GM23338 (cell line): ENCODE measurements at regions not wholly inside any gene's neighbourhood (a gene's known extent, or its start where the extent isn't known, plus 50 kb on each side); places are given as distances from the start of the nearest gene placed in this dataset.
"Not testable (repeated sequence)": the region's sequence is repeated elsewhere in the genome, so short reads cannot be mapped to it uniquely, and the experiment has no call there.

ENCODE experiments used
- CREB1 ChIP-seq: fragments of 250-450 bp; sonication (Bioruptor Pico); IDR thresholded peaks from 2 replicates; pipeline ENCODE4 v1.5.0; 2020; ENCODE audit warnings: low read depth, mild to moderate bottlenecking, moderate library complexity
- EZH2 ChIP-seq: fragments of 200-600 bp; sonication (generic); IDR thresholded peaks from one replicate; pipeline ENCODE4 v1.8.0; 2017; ENCODE audit warnings: antibody characterized with exemption, mild to moderate bottlenecking, low read depth; ENCODE audit not compliant: unreplicated experiment
- EZH2phosphoT487 ChIP-seq: fragments of 200-600 bp; sonication (generic); IDR thresholded peaks from one replicate; pipeline ENCODE4 v1.8.1; 2018; ENCODE audit warnings: antibody characterized with exemption; ENCODE audit not compliant: unreplicated experiment
- JUNB ChIP-seq: IDR thresholded peaks from one replicate; pipeline ENCODE4 v1.6.1; 2016; ENCODE audit warnings: antibody characterized with exemption; ENCODE audit not compliant: unreplicated experiment
- NANOG ChIP-seq: IDR thresholded peaks from 2 replicates; pipeline ENCODE4 v1.6.1; 2016; ENCODE audit warnings: antibody characterized with exemption, borderline replicate concordance
- POLR2AphosphoS5 ChIP-seq: IDR thresholded peaks from 2 replicates; pipeline ENCODE4 v1.6.1; 2016; ENCODE audit warnings: antibody characterized with exemption, low read depth
- STAT1 ChIP-seq: IDR thresholded peaks from one replicate; pipeline ENCODE4 v1.6.1; 2016; ENCODE audit warnings: antibody characterized with exemption; ENCODE audit not compliant: unreplicated experiment
- ZNF114 ChIP-seq: fragments of 250-450 bp; sonication (Bioruptor Pico); IDR thresholded peaks from 2 replicates; pipeline ENCODE4 v1.5.0; 2020; ENCODE audit warnings: mild to moderate bottlenecking, moderate library complexity
- TF ChIP-seq, protein P1 (sequence below), 2 experiments: fragments of 200-600 bp in 1 of 2; sonication (generic) in 1 of 2; conservative IDR thresholded peaks; 2 replicates each; pipeline versions ENCODE4 v1.5.1 to v1.6.1; 2016 to 2017; ENCODE audit warnings: antibody characterized with exemption in 2 of 2, low read depth in 2 of 2, mild to moderate bottlenecking in 2 of 2, moderate library complexity in 1 of 2
- TF ChIP-seq, protein P2 (sequence below): IDR thresholded peaks from one replicate; pipeline ENCODE4 v1.6.1; 2018; ENCODE audit warnings: antibody characterized with exemption; ENCODE audit not compliant: unreplicated experiment

DNA sequence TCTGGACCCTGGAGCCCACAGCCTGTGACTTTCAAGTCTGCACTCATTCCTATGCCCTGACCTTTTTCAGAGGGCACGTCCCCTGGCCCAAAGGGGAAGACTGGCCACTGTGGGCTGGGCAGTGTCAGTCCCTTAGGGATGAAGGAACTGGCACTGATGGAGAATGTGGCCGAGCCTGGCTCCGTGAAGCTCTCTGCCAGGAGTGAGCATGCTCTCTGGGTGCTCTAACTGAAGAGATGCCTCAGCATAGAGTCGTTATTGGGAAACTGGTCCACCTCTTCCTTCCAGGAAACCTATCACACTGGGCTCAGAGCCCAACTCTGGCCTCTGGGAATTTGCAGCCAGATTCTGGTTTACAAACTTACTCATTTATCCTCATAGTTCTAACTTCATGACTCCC, 87.3 kb upstream of the OSBPL11 start:
- TF ChIP-seq, protein P1, sequence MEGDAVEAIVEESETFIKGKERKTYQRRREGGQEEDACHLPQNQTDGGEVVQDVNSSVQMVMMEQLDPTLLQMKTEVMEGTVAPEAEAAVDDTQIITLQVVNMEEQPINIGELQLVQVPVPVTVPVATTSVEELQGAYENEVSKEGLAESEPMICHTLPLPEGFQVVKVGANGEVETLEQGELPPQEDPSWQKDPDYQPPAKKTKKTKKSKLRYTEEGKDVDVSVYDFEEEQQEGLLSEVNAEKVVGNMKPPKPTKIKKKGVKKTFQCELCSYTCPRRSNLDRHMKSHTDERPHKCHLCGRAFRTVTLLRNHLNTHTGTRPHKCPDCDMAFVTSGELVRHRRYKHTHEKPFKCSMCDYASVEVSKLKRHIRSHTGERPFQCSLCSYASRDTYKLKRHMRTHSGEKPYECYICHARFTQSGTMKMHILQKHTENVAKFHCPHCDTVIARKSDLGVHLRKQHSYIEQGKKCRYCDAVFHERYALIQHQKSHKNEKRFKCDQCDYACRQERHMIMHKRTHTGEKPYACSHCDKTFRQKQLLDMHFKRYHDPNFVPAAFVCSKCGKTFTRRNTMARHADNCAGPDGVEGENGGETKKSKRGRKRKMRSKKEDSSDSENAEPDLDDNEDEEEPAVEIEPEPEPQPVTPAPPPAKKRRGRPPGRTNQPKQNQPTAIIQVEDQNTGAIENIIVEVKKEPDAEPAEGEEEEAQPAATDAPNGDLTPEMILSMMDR (conservative IDR thresholded peaks at IDR 0.05; ENCODE audit: low read depth in 2 of 2) = not testable (repeated sequence)
- TF ChIP-seq, protein P2, sequence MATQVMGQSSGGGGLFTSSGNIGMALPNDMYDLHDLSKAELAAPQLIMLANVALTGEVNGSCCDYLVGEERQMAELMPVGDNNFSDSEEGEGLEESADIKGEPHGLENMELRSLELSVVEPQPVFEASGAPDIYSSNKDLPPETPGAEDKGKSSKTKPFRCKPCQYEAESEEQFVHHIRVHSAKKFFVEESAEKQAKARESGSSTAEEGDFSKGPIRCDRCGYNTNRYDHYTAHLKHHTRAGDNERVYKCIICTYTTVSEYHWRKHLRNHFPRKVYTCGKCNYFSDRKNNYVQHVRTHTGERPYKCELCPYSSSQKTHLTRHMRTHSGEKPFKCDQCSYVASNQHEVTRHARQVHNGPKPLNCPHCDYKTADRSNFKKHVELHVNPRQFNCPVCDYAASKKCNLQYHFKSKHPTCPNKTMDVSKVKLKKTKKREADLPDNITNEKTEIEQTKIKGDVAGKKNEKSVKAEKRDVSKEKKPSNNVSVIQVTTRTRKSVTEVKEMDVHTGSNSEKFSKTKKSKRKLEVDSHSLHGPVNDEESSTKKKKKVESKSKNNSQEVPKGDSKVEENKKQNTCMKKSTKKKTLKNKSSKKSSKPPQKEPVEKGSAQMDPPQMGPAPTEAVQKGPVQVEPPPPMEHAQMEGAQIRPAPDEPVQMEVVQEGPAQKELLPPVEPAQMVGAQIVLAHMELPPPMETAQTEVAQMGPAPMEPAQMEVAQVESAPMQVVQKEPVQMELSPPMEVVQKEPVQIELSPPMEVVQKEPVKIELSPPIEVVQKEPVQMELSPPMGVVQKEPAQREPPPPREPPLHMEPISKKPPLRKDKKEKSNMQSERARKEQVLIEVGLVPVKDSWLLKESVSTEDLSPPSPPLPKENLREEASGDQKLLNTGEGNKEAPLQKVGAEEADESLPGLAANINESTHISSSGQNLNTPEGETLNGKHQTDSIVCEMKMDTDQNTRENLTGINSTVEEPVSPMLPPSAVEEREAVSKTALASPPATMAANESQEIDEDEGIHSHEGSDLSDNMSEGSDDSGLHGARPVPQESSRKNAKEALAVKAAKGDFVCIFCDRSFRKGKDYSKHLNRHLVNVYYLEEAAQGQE = not testable (repeated sequence)
- TF ChIP-seq POLR2AphosphoS5; EZH2; EZH2phosphoT487; CREB1 (CRISPR knock-in tag); ZNF114 (CRISPR knock-in tag); JUNB; STAT1; NANOG: not testable (repeated sequence)
